B cell (primary cell): ENCODE measurements at regions not wholly inside any gene's neighbourhood (a gene's known extent, or its start where the extent isn't known, plus 50 kb on each side); places are given as distances from the start of the nearest gene placed in this dataset.

Source experiments
- ATAC-seq: fragments of 200-7000 bp; cut with Tn5 transposase; one replicate; pipeline ENCODE4 v1.10.0; 2021; ENCODE audit warnings: low read depth, mild to moderate bottlenecking, moderate number of reproducible peaks, moderate library complexity
- CTCF ChIA-PET: fragments of 350-600 bp; sonication (Branson Sonifier 250); formaldehyde crosslinking; loops from one replicate; lab custom pipeline; 2021; ENCODE audit warnings: antibody characterized with exemption, inconsistent platforms; lab: Charles Lee
- POLR2A ChIA-PET: fragments of 350-600 bp; sonication (Branson Sonifier 250); formaldehyde crosslinking; loops from one replicate; lab custom pipeline; 2021; ENCODE audit warnings: antibody characterized with exemption; lab: Charles Lee
- DNase-seq: peaks from one replicate; pipeline ENCODE4 v3.0.0; 2013
- H2AFZ ChIP-seq: 2 replicates; pipeline ENCODE4 v1.6.1; 2012; ENCODE audit warnings: mild to moderate bottlenecking, low read depth, low read length; ENCODE audit not compliant: insufficient read depth, poor library complexity, severe bottlenecking
- H3K27ac ChIP-seq, 2 donors: 1 replicate in 1 of 2; 2 replicates in 1 of 2; pipeline ENCODE4 v1.5.1; 2012 to 2013; ENCODE audit warnings: low read length in 2 of 2, mild to moderate bottlenecking in 2 of 2, moderate library complexity in 1 of 2
- H3K27me3 ChIP-seq, 4 experiments: fragments of 200-600 bp in 1 of 4; sonication (generic) in 1 of 4; replicated peaks in 1 of 4; 1 replicate in 2 of 4; 2 replicates in 2 of 4; pipeline versions ENCODE4 v1.6.1 to v1.7.0; 2013 to 2016; ENCODE audit warnings: low read length in 3 of 4, mild to moderate bottlenecking in 2 of 4, mixed read lengths in 1 of 4, moderate library complexity in 1 of 4; ENCODE audit not compliant: insufficient read depth in 4 of 4, control insufficient read depth in 3 of 4; ENCODE audit errors: control extremely low read depth in 1 of 4
- H3K36me3 ChIP-seq, 2 experiments: replicated peaks in 1 of 2; 1 replicate in 1 of 2; 2 replicates in 1 of 2; pipeline versions ENCODE4 v1.6.1 to v1.7.1; 2013; ENCODE audit warnings: low read length in 1 of 2; ENCODE audit not compliant: insufficient read depth in 2 of 2, control insufficient read depth in 1 of 2; ENCODE audit errors: control extremely low read depth in 1 of 2, extremely low read depth in 1 of 2
- H3K4me1 ChIP-seq, 2 donors: fragments of 200-600 bp in 1 of 2; sonication (generic) in 1 of 2; 1 replicate in 1 of 2; 2 replicates in 1 of 2; pipeline versions ENCODE4 v1.5.1 to v1.6.1; 2013 to 2017; ENCODE audit warnings: low read length in 2 of 2; ENCODE audit not compliant: control insufficient read depth in 2 of 2, insufficient read depth in 2 of 2
- H3K4me2 ChIP-seq: replicated peaks from 2 replicates; pipeline ENCODE3; 2012; ENCODE audit warnings: mild to moderate bottlenecking, low read depth, low read length; ENCODE audit not compliant: poor library complexity, severe bottlenecking
- H3K4me3 ChIP-seq, 5 experiments: fragments of 200-600 bp in 1 of 5; sonication (generic) in 1 of 5; 1 replicate in 3 of 5; 2 replicates in 2 of 5; pipeline versions ENCODE4 v1.5.1 to v1.7.0; 2011 to 2016; ENCODE audit warnings: low read length in 4 of 5, mild to moderate bottlenecking in 4 of 5, low read depth in 2 of 5, control low read depth in 1 of 5, moderate library complexity in 1 of 5; ENCODE audit not compliant: insufficient read depth in 1 of 5; ENCODE audit errors: control extremely low read depth in 1 of 5, extremely low read depth in 1 of 5
- H3K79me2 ChIP-seq: fragments of 200-600 bp; sonication (generic); one replicate; pipeline ENCODE4 v1.6.0; 2016; ENCODE audit warnings: low read length; ENCODE audit not compliant: control insufficient read depth, insufficient read depth
- H3K9ac ChIP-seq: fragments of 200-600 bp; sonication (generic); 2 replicates; pipeline ENCODE4 v1.6.1; 2017; ENCODE audit warnings: mild to moderate bottlenecking, low read length, moderate library complexity
- H3K9me3 ChIP-seq, 3 donors: one replicate each; pipeline versions ENCODE4 v1.6.1 to v1.7.1; 2013; ENCODE audit warnings: low read length in 2 of 3; ENCODE audit not compliant: control insufficient read depth in 2 of 3, insufficient read depth in 1 of 3; ENCODE audit errors: control extremely low read depth in 1 of 3
- H4K20me1 ChIP-seq: 2 replicates; pipeline ENCODE4 v1.6.0; 2012; ENCODE audit warnings: mild to moderate bottlenecking, low read length; ENCODE audit not compliant: insufficient read depth, control insufficient read depth, poor library complexity, severe bottlenecking
- H3K27ac Mint-ChIP-seq: one replicate; pipeline ENCODE4 v1.8.0; 2021; ENCODE audit warnings: mixed read lengths
- H3K27me3 Mint-ChIP-seq: one replicate; pipeline ENCODE4 v1.8.0; 2021; ENCODE audit warnings: mixed read lengths
- H3K4me1 Mint-ChIP-seq: one replicate; pipeline ENCODE4 v1.8.0; 2021; ENCODE audit warnings: mixed read lengths
- H3K4me3 Mint-ChIP-seq: one replicate; pipeline ENCODE4 v1.8.0; 2021; ENCODE audit warnings: mixed read lengths
- H3K9me3 Mint-ChIP-seq: one replicate; pipeline ENCODE4 v1.8.0; 2022; ENCODE audit warnings: mixed read lengths; ENCODE audit not compliant: insufficient read depth
- EZH2 ChIP-seq: IDR thresholded peaks from 2 replicates; pipeline ENCODE4 v1.6.1; 2012; ENCODE audit warnings: borderline replicate concordance, low read depth, mild to moderate bottlenecking, moderate library complexity, low read length; ENCODE audit not compliant: insufficient read depth, poor library complexity, severe bottlenecking
- WGBS: methylation state at CpG from one replicate; pipeline ENCODE4 v1.1.5; 2013; ENCODE audit warnings: missing lambda C conversion rate; ENCODE audit not compliant: insufficient coverage; 5-methylcytosine and 5-hydroxymethylcytosine counted together
- intact Hi-C: fragments of 100-400 bp; cut with micrococcal nuclease; formaldehyde crosslinking; loops from one replicate; pipeline ENCODE4 v1.10.0; 2022
- TF ChIP-seq, protein P1 (sequence below): fragments of 200-600 bp; IDR thresholded peaks from one replicate; pipeline ENCODE4 v1.8.0; 2022; ENCODE audit warnings: antibody characterized with exemption, mild to moderate bottlenecking

GRCh38 chr7:12475362-12476063 is 71.8 kb upstream of the VWDE start:
- intact Hi-C loops: no loop called here
- Mint-ChIP-seq H3K9me3 (no peaks in the 10 kb centered on the region), H3K27me3 (no peaks in the 10 kb centered on the region), H3K27ac (no peak overlapping the region), H3K4me1 (no peaks in the 10 kb centered on the region), H3K4me3 (no peak overlapping the region)
- no peaks in the 10 kb centered on the region for H4K20me1 ChIP-seq
- DNase-seq (no peak), ATAC-seq (no peak)
- POLR2A ChIA-PET: no interaction called here
- 82% methylated on average over 3 of the region's 6 CpGs for WGBS
- no peak overlapping the region for H3K27ac ChIP-seq
- CTCF ChIA-PET: interaction anchor here (0.8 kb wide), 1 partner anchor 14 kb away, joined by 3 read pairs; no protein-coding TSS in a partner anchor
- H3K79me2 ChIP-seq: no peaks in the 10 kb centered on the region
- TF ChIP-seq EZH2: no peak
- TF ChIP-seq, protein P1, sequence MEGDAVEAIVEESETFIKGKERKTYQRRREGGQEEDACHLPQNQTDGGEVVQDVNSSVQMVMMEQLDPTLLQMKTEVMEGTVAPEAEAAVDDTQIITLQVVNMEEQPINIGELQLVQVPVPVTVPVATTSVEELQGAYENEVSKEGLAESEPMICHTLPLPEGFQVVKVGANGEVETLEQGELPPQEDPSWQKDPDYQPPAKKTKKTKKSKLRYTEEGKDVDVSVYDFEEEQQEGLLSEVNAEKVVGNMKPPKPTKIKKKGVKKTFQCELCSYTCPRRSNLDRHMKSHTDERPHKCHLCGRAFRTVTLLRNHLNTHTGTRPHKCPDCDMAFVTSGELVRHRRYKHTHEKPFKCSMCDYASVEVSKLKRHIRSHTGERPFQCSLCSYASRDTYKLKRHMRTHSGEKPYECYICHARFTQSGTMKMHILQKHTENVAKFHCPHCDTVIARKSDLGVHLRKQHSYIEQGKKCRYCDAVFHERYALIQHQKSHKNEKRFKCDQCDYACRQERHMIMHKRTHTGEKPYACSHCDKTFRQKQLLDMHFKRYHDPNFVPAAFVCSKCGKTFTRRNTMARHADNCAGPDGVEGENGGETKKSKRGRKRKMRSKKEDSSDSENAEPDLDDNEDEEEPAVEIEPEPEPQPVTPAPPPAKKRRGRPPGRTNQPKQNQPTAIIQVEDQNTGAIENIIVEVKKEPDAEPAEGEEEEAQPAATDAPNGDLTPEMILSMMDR: no peak
- no peak overlapping the region for H3K4me3 ChIP-seq
- no peaks in the 10 kb centered on the region for H3K36me3 ChIP-seq
- H3K4me2 ChIP-seq: no peak overlapping the region
- no peaks in the 10 kb centered on the region for H3K9me3 ChIP-seq
- H2AFZ ChIP-seq: no peak overlapping the region
- H3K27me3 ChIP-seq: no peaks in the 10 kb centered on the region
- no peaks in the 10 kb centered on the region for H3K4me1 ChIP-seq
- H3K9ac ChIP-seq: no peak overlapping the region

- ChIA-PET CTCF (no interaction called here), POLR2A (no interaction called here)
- intact Hi-C loops: no loop called here
- Histone ChIP-seq H2AFZ (no peak overlapping the region), H3K36me3 (no peaks in the 10 kb centered on the region), H3K79me2 (no peaks in the 10 kb centered on the region), H3K9me3 (no peaks in the 10 kb centered on the region), H3K4me2 (no peak overlapping the region), H3K9ac (no peak overlapping the region), H4K20me1 (no peaks in the 10 kb centered on the region), H3K27ac (no peak overlapping the region), H3K27me3 (no peaks in the 10 kb centered on the region), H3K4me1 (no peaks in the 10 kb centered on the region), H3K4me3 (no peak overlapping the region)
- no peak overlapping the region for H3K27ac Mint-ChIP-seq
- ATAC-seq (no peak), DNase-seq (no peak)
- H3K9me3 Mint-ChIP-seq: no peaks in the 10 kb centered on the region
- no peaks in the 10 kb centered on the region for H3K27me3 Mint-ChIP-seq
- no peaks in the 10 kb centered on the region for H3K4me1 Mint-ChIP-seq
- no peak overlapping the region for H3K4me3 Mint-ChIP-seq
- TF ChIP-seq, protein P1: no peak
- TF ChIP-seq EZH2: no peak
- no CpG with 5 or more reads among the region's 3 CpGs for WGBS
Measured at GRCh38 chr7:12477620-12478019, 74.0 kb upstream of the VWDE start.
